GM21723 (cell line): ENCODE measurements at regions not wholly inside any gene's neighbourhood (a gene's known extent, or its start where the extent isn't known, plus 50 kb on each side); places are given as distances from the start of the nearest gene placed in this dataset.
"Not testable (repeated sequence)": the region's sequence is repeated elsewhere in the genome, so short reads cannot be mapped to it uniquely, and the experiment has no call there.

ENCODE experiments used
- ATAC-seq: cut with Tn5 transposase; IDR thresholded peaks from one replicate; pipeline ENCODE4 v1.9.1; 2021; ENCODE audit warnings: mild to moderate bottlenecking, moderate library complexity; ENCODE audit not compliant: unreplicated experiment

DNA sequence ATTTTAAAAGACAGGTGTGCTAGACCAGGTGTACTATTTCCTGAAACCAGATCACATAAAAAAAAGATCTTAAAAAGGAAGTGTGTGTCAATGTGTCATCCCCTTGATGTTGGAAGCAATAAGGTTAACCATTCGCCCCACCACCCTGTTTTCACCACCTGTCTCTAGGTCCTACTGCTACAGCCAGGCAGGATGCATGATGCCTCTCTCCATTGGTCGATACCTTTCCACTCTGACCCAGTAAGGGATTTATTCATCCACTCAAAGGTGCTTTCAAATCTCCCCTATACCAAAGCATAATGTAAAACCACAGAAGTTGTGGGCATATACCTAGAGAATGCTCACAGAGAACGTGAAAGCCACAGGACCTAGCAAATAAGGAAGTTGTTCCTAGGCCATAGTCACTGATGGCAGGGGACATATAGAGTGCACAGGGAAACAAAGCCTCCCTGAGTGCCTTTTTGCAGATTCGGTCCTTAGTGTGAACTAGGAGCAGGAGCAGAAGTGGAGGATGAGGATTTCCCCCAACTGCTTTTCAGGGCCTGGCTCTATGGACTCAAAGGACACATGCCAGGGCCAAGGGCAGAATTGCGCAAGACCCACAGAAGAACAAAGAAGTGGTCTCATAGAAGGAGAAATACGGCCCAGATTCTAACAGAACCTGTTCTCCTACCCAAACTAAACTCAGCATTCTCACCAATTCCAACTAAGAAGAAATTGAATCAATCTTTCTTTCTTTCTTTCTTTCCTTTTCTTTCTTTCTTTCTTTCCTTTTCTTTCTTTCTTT, 631.5 kb upstream of the NRP1 start:
- no peak for ATAC-seq

GRCh38 chr10:33963729-33964128, 629.3 kb upstream of the NRP1 start:
- ATAC-seq, result no peak

- ATAC-seq, result not testable (repeated sequence)
Measured at GRCh38 chr10:33956322-33956721, 621.9 kb upstream of the NRP1 start.

DNA sequence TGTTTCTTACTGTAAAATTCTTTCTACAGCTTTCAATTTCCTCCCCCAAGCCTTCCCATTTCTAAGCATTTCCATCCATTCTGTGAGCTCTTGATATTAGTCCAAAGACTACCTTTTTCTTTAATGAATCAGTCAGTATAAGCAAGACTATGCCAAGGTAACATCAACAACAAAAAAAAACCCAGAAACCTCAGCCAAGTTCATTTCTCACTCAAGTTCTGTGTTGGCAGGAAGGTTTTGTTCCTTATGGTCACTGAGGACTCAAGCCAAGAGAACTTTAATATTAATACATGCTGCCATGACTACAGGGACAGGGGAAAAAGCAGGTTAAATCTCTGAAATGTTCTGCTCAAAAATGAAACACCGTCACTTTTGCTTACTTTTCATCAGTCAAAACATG, 621.2 kb upstream of the NRP1 start:
- no peak for ATAC-seq

GRCh38 chr10:33952692-33953360, 618.4 kb upstream of the NRP1 start:
- no peak for ATAC-seq

- no peak for ATAC-seq
Measured at GRCh38 chr10:33950206-33950605, 615.7 kb upstream of the NRP1 start.

DNA sequence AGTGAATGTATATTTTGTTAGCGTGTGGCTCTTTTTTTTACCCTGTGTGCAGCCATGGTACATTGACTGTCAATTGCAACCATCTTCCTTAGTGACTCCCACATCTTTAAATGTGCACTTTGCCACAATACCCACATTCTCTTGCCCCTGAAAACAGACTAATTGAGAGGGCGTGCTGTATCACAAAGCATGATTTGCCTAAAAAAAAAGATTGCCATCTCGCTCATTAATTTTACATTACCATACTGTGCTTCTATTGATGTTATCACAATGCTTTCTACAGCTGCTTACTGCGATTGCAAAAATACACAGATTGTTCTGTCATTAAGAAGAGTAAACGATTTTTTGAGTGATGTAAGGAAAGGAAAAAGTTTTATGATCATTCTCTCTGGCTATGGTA, 613.1 kb upstream of the NRP1 start:
- ATAC-seq, result no peak

- ATAC-seq, result no peak
Measured at GRCh38 chr10:33945051-33945450, 610.6 kb upstream of the NRP1 start.

GRCh38 chr10:33942508-33942907, 608.0 kb upstream of the NRP1 start:
- ATAC-seq, result no peak

DNA sequence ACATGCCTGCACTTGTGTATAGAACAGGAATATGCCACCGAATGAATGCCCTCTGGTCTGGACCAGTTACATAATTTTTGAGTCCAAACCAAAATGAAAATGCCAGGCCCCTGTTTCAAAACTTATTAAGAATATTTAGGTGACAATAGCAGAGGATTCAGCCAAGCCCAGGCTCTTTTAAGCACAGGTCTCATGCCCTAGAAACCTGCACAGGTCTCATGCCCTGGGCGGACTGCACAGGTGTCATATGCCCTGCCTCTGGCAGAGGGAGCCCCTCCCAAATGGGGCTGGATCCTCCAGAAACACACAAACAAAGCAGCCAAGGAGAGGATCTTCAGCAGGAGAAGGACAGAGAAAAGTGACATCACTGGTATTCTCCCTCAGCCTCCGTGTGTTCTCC, 605.4 kb upstream of the NRP1 start:
- ATAC-seq, result no peak

DNA sequence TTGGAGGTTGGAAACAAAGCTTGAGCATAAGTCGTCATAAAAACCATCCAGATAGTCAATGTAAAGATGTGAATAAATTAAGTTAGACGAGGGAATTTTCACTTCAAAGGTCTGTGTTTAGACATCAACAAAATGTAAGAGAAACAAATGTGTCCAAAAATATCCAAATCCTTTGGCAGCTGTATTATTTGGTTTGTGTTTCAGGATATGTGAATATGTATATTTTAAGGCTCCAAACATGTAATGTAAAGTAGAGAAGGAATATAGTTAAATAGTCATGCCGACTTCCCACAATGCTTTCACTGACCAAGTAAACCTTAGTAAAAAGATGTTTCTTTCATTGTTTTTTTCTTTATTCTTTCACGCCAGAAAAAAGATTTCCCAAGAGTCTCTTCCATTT, 604.9 kb upstream of the NRP1 start:
- ATAC-seq, result no peak

DNA sequence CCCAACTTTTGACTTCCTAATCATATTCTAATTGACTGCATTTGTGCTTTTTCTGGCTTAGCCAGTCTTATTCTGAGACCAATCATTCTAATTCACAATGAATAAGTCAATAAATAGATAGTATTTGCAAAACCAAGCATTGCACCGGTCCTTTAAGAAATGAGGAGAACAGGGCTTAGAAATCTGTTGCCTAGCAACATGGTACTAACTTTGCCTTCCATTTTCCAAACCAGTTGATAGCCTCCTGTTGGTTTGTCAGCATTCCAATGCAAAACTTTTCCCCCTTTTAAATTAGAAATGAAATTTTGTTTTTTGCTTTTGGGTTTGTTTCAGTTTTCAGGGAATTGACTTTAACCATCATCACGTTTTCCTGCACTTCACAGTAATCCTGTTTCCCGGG, 603.5 kb upstream of the NRP1 start:
- no peak for ATAC-seq

DNA sequence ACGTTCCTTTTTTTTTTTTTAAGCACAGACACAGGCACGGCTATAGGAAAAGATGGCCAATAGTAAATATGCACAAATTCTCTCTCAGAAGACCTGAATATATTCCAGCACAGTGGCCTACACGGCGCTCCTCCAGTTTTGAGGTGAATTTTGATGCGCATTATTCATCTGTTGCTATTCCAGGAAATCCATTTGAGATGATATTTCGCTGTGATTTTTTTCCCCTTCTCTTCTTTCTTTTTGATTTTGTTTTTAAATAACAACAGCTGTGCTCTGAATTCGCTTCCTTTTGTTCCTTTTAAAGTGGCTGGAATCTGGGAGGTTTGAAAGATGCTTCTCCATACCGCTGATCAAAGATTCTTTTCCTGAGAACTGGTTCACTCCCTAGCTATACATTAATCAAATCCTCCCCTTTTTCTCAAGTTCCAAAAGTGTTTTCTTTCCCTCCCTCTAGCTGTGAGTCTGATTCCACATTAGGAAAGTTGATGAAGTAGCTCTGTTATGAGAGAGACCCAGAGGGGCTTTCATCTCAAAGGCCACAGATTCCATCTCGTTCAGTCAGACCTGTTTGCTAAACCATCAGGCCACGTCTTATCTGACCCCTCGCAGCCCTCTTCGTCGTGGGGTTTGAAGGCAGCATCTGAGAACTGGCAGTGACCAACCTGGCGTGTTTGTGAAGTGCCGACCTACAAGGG, 602.7 kb upstream of the NRP1 start:
- no peak for ATAC-seq

DNA sequence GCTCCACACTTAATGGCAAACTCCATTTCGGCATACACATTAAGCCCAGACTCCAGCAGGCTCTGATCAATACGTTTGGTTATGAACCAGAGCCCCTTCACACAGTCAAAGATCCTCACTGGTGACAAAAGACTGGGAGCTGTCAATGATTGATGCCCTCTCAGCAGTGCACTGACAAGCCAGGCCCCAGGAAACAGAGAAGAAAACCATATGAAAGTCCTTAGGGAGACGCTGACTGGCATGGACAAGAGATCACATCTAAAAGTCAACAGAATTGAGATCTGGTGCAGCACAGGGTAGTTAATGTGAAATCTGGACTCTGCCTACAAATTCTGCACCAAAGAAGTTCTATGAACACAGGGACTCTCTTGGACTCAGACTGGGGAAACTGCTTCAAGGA, 600.9 kb upstream of the NRP1 start:
- no peak for ATAC-seq

- ATAC-seq, result no peak
Measured at GRCh38 chr10:33930079-33930478, 595.6 kb upstream of the NRP1 start.

GRCh38 chr10:33927347-33927746, 592.9 kb upstream of the NRP1 start:
- ATAC-seq, result no peak

- ATAC-seq, result no peak
Measured at GRCh38 chr10:33921970-33922605, 587.6 kb upstream of the NRP1 start.

GRCh38 chr10:33920351-33920750, 585.9 kb upstream of the NRP1 start:
- ATAC-seq, result no peak

- ATAC-seq, result no peak
Measured at GRCh38 chr10:33919244-33919643, 584.8 kb upstream of the NRP1 start.

DNA sequence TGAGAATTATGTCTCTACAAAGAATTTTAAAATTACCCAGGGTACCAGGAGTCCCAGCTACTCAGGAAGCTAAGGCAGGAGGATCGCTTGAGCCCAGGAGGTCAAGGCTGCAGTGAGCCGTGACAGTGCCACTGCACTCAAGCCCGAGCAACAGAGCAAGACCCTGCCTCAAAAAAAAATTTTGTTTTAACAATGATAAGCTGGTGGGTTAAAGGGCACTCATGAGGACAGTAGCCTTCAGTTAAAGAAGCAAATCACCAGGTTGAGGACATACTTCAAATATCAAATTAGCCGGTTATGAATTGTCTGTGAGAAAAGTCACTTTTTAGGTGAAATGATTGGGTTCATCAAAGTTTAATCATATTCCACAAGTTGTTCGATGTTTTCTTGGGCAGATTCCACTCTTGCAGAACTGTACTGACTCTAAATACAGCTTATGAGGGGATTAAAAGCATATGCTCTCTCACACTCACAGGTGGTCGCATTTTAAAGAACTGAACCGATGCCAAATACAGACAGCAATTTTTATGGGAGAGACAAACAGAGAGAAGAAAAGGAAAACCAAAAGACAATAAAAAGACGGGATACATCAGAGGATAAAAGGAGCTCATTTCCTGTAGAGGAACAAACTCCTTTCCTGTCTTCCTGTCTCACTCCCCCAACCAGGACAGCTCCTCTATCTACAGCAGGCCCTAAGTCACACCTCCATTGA, 582.8 kb upstream of the NRP1 start:
- ATAC-seq, result no peak

GRCh38 chr10:33914746-33915145, 580.3 kb upstream of the NRP1 start:
- no peak for ATAC-seq
